ENCODE measurements at regions not wholly inside any gene's neighbourhood (a gene's known extent, or its start where the extent isn't known, plus 50 kb on each side); places are given as distances from the start of the nearest gene placed in this dataset.

DNA sequence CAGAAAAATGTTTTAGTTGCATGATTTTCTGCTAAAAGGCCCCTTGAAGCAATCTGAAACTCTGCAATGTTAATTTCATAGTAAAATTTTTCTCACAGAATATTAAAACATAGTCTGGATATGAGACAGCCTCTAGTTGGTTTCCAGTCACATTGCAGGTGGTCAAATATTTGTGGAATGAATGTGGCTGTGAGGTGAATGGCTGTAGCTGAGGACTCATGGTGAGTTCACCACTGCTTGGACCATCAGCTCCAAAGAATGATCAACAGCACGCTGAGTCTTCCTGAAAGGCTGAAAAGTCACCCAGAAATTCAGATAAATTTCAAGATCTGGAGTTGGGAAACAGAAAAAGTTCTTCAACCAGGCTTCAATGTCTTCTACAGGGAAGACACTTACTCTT is 79.8 kb downstream of the MAT2B start:
- H3K27ac ChIP-seq (ENCODE audit: low read depth, low read length): no peak overlapping the region
- H3K36me3 ChIP-seq (ENCODE audit: control insufficient read depth, insufficient read depth, low read length): no peaks in the 10 kb centered on the region
- TF ChIP-seq, protein P1, sequence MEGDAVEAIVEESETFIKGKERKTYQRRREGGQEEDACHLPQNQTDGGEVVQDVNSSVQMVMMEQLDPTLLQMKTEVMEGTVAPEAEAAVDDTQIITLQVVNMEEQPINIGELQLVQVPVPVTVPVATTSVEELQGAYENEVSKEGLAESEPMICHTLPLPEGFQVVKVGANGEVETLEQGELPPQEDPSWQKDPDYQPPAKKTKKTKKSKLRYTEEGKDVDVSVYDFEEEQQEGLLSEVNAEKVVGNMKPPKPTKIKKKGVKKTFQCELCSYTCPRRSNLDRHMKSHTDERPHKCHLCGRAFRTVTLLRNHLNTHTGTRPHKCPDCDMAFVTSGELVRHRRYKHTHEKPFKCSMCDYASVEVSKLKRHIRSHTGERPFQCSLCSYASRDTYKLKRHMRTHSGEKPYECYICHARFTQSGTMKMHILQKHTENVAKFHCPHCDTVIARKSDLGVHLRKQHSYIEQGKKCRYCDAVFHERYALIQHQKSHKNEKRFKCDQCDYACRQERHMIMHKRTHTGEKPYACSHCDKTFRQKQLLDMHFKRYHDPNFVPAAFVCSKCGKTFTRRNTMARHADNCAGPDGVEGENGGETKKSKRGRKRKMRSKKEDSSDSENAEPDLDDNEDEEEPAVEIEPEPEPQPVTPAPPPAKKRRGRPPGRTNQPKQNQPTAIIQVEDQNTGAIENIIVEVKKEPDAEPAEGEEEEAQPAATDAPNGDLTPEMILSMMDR (conservative IDR thresholded peaks at IDR 0.05): no peak
- 90 to 92% methylated on average over 1 of the region's 1 CpG for WGBS, 2 experiments (ENCODE audit: insufficient coverage in 1 of 2, insufficient read length in 1 of 2)
- DNase-seq: no peak
- no peak overlapping the region for H3K27ac Mint-ChIP-seq
- peaks cover 1% of the 10 kb centered on the region for H3K4me1 Mint-ChIP-seq
- no peak overlapping the region for H3K4me3 ChIP-seq (ENCODE audit: low read length)
- no peak overlapping the region for H3K9ac ChIP-seq (ENCODE audit: extremely low read depth, low read length, poor library complexity, severe bottlenecking)
- peaks cover 14% of the 10 kb centered on the region for H3K9me3 Mint-ChIP-seq
- no peaks in the 10 kb centered on the region for H3K27me3 Mint-ChIP-seq (ENCODE audit: insufficient read depth)
- no peaks in the 10 kb centered on the region for H3K4me1 ChIP-seq (ENCODE audit: control insufficient read depth, insufficient read depth, low read length)
- H3K36me3 Mint-ChIP-seq (ENCODE audit: low read depth): no peaks in the 10 kb centered on the region
- H3K9me3 ChIP-seq (ENCODE audit: control insufficient read depth, low read length): peaks cover 4% of the 10 kb centered on the region
- H3K4me3 Mint-ChIP-seq: no peak overlapping the region
- no peaks in the 10 kb centered on the region for H3K27me3 ChIP-seq (ENCODE audit: control insufficient read depth, insufficient read depth, low read length, poor library complexity, severe bottlenecking)

DNA sequence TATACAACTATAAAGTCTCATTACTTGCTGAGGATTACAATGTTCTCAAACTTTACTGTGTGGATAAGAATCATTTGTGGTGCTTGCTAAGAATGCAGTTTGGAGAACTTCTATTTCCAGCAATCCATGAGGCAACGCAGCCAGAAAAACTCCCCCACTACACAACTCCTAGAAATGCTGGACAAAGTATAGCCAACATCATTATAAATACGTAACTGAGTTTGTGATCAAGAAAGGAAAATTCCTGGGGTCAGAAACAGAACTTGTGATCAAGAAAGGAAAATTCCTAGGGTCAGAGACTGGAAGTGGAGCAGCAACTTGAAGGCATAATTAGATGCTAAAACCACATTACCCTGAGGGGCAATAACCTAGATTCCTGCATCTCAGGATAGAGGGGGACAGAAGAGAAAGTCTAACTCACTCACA is 81.1 kb downstream of the MAT2B start:
- peaks cover 1% of the 10 kb centered on the region for H3K4me1 Mint-ChIP-seq
- TF ChIP-seq, protein P1 (conservative IDR thresholded peaks at IDR 0.05): no peak
- 100% methylated on average over 2 of the region's 2 CpGs; no CpG with 5 or more reads in 1 of the 2 experiments for WGBS, 2 experiments (ENCODE audit: insufficient coverage in 1 of 2, insufficient read length in 1 of 2)
- H3K27ac Mint-ChIP-seq: no peak overlapping the region
- H3K9me3 ChIP-seq (ENCODE audit: control insufficient read depth, low read length): peaks cover 4% of the 10 kb centered on the region
- DNase-seq: no peak
- no peak overlapping the region for H3K9ac ChIP-seq (ENCODE audit: extremely low read depth, low read length, poor library complexity, severe bottlenecking)
- H3K9me3 Mint-ChIP-seq: peaks cover 14% of the 10 kb centered on the region
- H3K4me3 ChIP-seq (ENCODE audit: low read length): no peak overlapping the region
- H3K4me1 ChIP-seq (ENCODE audit: control insufficient read depth, insufficient read depth, low read length): no peaks in the 10 kb centered on the region
- no peaks in the 10 kb centered on the region for H3K36me3 ChIP-seq (ENCODE audit: control insufficient read depth, insufficient read depth, low read length)
- H3K36me3 Mint-ChIP-seq (ENCODE audit: low read depth): no peaks in the 10 kb centered on the region
- no peaks in the 10 kb centered on the region for H3K27me3 Mint-ChIP-seq (ENCODE audit: insufficient read depth)
- no peak overlapping the region for H3K27ac ChIP-seq (ENCODE audit: low read depth, low read length)
- no peaks in the 10 kb centered on the region for H3K27me3 ChIP-seq (ENCODE audit: control insufficient read depth, insufficient read depth, low read length, poor library complexity, severe bottlenecking)
- no peak overlapping the region for H3K4me3 Mint-ChIP-seq

DNA sequence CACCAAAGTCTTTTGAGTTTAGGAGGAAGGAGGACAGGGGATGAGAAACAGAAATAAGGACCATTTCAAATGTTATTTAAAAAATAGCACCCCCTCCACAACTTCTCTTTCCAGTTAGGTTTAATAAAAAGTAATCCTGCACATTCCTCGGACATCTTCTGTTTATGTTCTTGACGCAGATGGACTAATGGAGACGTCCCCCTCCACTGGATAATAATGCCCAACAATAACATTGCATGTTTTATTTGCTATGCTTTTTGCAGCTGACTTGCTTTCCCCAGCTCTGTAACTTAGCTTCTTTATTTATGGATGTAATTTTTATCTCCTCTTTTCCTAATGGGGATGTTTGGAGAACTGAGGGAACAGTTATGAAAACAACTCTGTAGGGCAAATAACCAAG is 89.5 kb downstream of the MAT2B start:
- WGBS, 2 experiments (ENCODE audit: insufficient coverage in 1 of 2, insufficient read length in 1 of 2): 90 to 100% methylated on average over 1 to 3 of the region's 3 CpGs
- Histone ChIP-seq H3K36me3 (ENCODE audit: control insufficient read depth, insufficient read depth, low read length) (no peaks in the 10 kb centered on the region), H3K4me1 (ENCODE audit: control insufficient read depth, insufficient read depth, low read length) (peaks cover 11% of the 10 kb centered on the region), H3K9me3 (ENCODE audit: control insufficient read depth, low read length) (no peaks in the 10 kb centered on the region), H3K27ac (ENCODE audit: low read depth, low read length) (no peak overlapping the region), H3K9ac (ENCODE audit: extremely low read depth, low read length, poor library complexity, severe bottlenecking) (no peak overlapping the region), H3K27me3 (ENCODE audit: control insufficient read depth, insufficient read depth, low read length, poor library complexity, severe bottlenecking) (no peaks in the 10 kb centered on the region), H3K4me3 (ENCODE audit: low read length) (no peak overlapping the region)
- Mint-ChIP-seq H3K27me3 (ENCODE audit: insufficient read depth) (no peaks in the 10 kb centered on the region), H3K36me3 (ENCODE audit: low read depth) (no peaks in the 10 kb centered on the region), H3K4me3 (no peak overlapping the region), H3K27ac (no peak overlapping the region), H3K9me3 (no peaks in the 10 kb centered on the region), H3K4me1 (peaks cover 21% of the 10 kb centered on the region)
- TF ChIP-seq, protein P1 (conservative IDR thresholded peaks at IDR 0.05): no peak
- no peak for DNase-seq

All from endodermal cell (in vitro differentiated cells).